ENCODE measurements at regions not wholly inside any gene's neighbourhood (a gene's known extent, or its start where the extent isn't known, plus 50 kb on each side); places are given as distances from the start of the nearest gene placed in this dataset.

DNA sequence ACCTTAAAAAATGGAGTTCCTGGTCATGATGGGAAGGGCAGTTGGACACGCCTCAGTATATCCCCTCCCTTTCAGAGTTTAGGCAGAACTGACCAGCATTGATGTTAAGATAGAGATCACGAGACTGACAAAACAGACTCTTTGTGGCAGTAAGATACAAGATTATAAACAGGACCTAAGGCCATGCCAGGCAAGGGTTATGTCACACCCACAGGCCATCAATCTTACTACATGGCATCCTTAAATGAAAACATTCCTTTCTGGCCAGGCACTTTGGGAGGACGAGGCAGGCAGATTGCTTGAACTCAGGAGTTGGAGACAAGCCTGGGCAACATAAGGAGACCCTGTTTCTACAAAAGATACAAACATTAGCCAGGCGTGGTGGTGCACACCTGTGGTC, 129.3 kb upstream of the MLN start:
- no peak overlapping the region for H3K27ac ChIP-seq (ENCODE audit: low read depth, low read length)
- peaks cover 5% of the 10 kb centered on the region for H3K9me3 ChIP-seq (ENCODE audit: control insufficient read depth, insufficient read depth, low read depth, low read length)
- H3K9ac ChIP-seq (ENCODE audit: low read length), result no peak overlapping the region
- peaks cover 17% of the 10 kb centered on the region for H3K4me1 ChIP-seq (ENCODE audit: control insufficient read depth, insufficient read depth, low read length)
- H3K4me3 ChIP-seq (ENCODE audit: low read depth, low read length), result no peak overlapping the region
- no peaks in the 10 kb centered on the region for H3K27me3 ChIP-seq (ENCODE audit: control insufficient read depth, insufficient read depth, low read length)
- H3K36me3 ChIP-seq (ENCODE audit: control insufficient read depth, insufficient read depth, low read length), result no peaks in the 10 kb centered on the region

DNA sequence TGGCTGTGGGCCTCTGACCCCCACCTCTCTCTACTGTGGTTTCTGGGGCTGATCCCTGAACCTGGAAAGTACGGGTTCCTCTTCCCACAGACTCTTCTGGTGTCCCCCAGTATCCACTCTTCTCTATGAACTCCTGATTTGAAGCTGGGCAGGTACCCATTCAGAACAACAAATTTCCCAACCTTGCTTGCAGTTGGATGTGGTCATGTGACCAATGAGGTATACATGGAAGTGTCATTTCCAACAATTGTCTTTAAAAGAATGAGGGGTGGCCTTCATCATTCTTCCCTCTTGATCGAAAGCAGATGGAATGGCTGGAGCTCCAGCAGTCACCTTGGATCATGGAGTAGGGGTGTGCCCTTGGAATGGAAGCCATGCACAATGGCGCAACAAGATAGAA, 128.0 kb upstream of the MLN start:
- no peak overlapping the region for H3K9ac ChIP-seq (ENCODE audit: low read length)
- no peak overlapping the region for H3K27ac ChIP-seq (ENCODE audit: low read depth, low read length)
- H3K36me3 ChIP-seq (ENCODE audit: control insufficient read depth, insufficient read depth, low read length), result no peaks in the 10 kb centered on the region
- no peak overlapping the region for H3K4me3 ChIP-seq (ENCODE audit: low read depth, low read length)
- peaks cover 8% of the 10 kb centered on the region for H3K9me3 ChIP-seq (ENCODE audit: control insufficient read depth, insufficient read depth, low read depth, low read length)
- H3K4me1 ChIP-seq (ENCODE audit: control insufficient read depth, insufficient read depth, low read length), result peaks cover 17% of the 10 kb centered on the region
- H3K27me3 ChIP-seq (ENCODE audit: control insufficient read depth, insufficient read depth, low read length), result no peaks in the 10 kb centered on the region

DNA sequence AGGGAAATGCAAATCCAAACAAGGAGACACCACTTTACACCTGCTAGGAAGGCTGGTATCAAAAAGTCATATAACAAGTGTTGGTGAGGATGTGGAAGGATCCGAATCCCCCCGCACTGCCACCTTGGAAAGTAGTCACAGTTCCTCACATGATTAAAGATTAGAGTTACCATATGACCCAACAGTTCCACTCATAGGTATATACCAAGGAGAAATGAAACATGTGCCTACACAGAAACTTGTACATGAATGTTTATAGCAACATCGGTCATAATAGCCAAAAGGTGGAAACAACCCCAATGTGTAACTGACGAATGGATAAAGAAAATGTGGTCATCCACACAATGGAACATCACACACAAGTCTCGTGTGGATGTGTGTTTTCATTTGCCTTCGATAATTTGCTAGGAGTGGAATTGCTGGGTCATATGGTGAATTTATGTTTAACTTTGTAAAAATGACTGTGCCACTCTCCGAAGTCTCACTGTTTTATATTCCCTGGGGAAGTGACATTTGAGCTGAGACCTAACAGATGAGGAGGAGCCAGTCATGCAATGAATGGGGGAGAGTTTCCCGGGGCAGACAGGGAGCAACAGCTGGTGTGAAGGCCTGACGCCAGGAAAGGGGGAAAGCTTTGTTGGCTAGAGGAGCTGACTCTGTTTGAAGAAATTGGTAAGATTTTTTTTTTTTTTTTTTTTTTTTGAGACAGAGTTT, 125.9 kb upstream of the MLN start:
- Histone ChIP-seq H3K27ac (ENCODE audit: low read depth, low read length) (no peak overlapping the region), H3K9ac (ENCODE audit: low read length) (no peak overlapping the region), H3K4me3 (ENCODE audit: low read depth, low read length) (no peak overlapping the region), H3K9me3 (ENCODE audit: control insufficient read depth, insufficient read depth, low read depth, low read length) (peaks cover 8% of the 10 kb centered on the region), H3K36me3 (ENCODE audit: control insufficient read depth, insufficient read depth, low read length) (no peaks in the 10 kb centered on the region), H3K27me3 (ENCODE audit: control insufficient read depth, insufficient read depth, low read length) (no peaks in the 10 kb centered on the region), H3K4me1 (ENCODE audit: control insufficient read depth, insufficient read depth, low read length) (peaks cover 6% of the 10 kb centered on the region; the same call in 1 of the 2 replicates)

DNA sequence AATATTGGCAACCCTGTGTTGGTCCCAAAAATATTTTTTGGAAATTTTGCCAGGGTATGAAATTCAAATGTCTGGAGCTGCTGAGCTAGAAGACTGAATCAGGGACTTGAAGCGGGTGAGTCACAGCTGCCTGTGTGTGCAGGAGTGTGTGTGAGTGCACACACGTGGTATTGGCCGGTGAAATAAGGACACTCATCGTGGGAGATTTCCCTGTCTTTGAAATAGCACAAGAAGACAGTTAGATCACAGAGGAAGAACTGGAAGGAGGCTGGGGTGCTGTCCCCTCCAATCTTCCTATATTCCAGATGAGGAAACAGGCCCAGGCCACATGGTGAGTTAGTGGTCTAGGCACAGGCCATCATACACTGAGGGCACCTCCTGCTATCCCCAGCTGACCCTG, 123.8 kb upstream of the MLN start:
- H3K27me3 ChIP-seq (ENCODE audit: control insufficient read depth, insufficient read depth, low read length), result no peaks in the 10 kb centered on the region
- H3K9me3 ChIP-seq (ENCODE audit: control insufficient read depth, insufficient read depth, low read depth, low read length), result peaks cover 8% of the 10 kb centered on the region
- H3K4me1 ChIP-seq (ENCODE audit: control insufficient read depth, insufficient read depth, low read length), result peaks cover 3% of the 10 kb centered on the region; the same call in 1 of the 2 replicates
- H3K9ac ChIP-seq (ENCODE audit: low read length), result no peak overlapping the region
- no peak overlapping the region for H3K27ac ChIP-seq (ENCODE audit: low read depth, low read length)
- H3K4me3 ChIP-seq (ENCODE audit: low read depth, low read length), result no peak overlapping the region
- H3K36me3 ChIP-seq (ENCODE audit: control insufficient read depth, insufficient read depth, low read length), result no peaks in the 10 kb centered on the region

DNA sequence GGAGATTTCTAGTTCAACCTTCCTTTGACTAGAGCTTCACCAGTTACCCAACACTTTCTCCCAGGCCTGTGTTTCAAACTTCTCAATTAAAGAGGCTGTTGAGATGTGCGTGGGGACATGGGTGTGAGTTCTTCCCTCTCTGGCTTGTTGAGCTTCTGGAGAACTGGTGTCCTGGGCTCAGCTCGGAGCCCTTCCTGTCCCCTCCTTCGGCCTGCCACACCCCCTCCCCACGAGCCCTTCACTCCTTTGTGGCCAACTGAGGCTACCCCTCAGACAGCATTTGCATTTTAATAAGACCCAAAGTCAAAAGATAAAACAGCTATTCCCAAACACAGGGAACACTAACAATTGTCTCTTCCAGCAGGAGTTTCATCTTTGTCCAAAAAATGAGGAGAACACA, 123.3 kb upstream of the MLN start:
- Histone ChIP-seq H3K4me3 (ENCODE audit: low read depth, low read length) (no peak overlapping the region), H3K4me1 (ENCODE audit: control insufficient read depth, insufficient read depth, low read length) (peaks cover 3% of the 10 kb centered on the region; the same call in 1 of the 2 replicates)

DNA sequence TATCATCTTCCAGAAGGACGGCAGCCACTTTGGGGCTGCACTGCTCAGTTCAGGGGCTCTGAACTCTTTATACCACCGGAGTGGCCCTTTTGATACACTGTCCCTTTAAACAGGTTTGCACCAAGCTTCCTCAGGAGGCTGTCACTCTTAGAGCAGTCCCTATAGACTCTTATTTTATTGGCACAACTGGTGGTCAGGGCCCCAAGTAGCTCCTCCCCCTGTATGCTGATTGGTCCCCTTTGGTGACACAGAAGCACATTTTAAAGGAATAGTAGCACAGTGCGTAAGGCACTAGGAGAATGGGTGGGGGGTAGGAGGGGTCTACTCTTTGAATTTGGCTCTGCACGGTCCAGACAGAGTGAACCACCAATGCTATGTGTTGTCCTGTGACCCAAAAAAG, 122.6 kb upstream of the MLN start:
- H3K27ac ChIP-seq (ENCODE audit: low read depth, low read length), result no peak overlapping the region
- H3K36me3 ChIP-seq (ENCODE audit: control insufficient read depth, insufficient read depth, low read length), result no peaks in the 10 kb centered on the region
- H3K9ac ChIP-seq (ENCODE audit: low read length), result no peak overlapping the region
- no peak overlapping the region for H3K4me3 ChIP-seq (ENCODE audit: low read depth, low read length)
- H3K27me3 ChIP-seq (ENCODE audit: control insufficient read depth, insufficient read depth, low read length), result no peaks in the 10 kb centered on the region
- peaks cover 8% of the 10 kb centered on the region for H3K9me3 ChIP-seq (ENCODE audit: control insufficient read depth, insufficient read depth, low read depth, low read length)
- H3K4me1 ChIP-seq (ENCODE audit: control insufficient read depth, insufficient read depth, low read length), result peaks cover 3% of the 10 kb centered on the region; the same call in 1 of the 2 replicates

More for the DNA sequence above, 123.3 kb upstream of the MLN start:
- Histone ChIP-seq H3K9me3 (ENCODE audit: control insufficient read depth, insufficient read depth, low read depth, low read length) (peaks cover 8% of the 10 kb centered on the region), H3K9ac (ENCODE audit: low read length) (no peak overlapping the region), H3K27me3 (ENCODE audit: control insufficient read depth, insufficient read depth, low read length) (no peaks in the 10 kb centered on the region), H3K36me3 (ENCODE audit: control insufficient read depth, insufficient read depth, low read length) (no peaks in the 10 kb centered on the region), H3K27ac (ENCODE audit: low read depth, low read length) (no peak overlapping the region)

DNA sequence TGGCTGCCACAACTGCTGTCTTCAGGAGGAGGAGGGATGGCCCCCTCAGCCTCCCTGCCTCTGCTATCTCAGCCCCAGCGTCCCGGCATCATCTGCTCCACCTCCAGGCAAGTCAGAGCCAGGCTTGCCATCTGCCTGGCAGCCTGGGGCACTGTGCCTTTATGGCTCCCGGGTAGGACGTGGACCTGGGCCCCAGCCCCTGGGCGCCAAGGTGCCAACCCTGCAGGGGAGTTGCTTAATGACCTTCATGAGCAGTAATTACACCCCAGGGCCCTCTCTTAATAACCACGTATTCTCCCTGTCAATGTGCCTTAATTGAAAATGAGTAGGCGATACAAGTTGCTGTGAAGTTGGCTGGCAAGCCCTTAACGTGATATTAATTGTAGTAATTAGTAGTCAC, 122.1 kb upstream of the MLN start:
- Histone ChIP-seq H3K27me3 (ENCODE audit: control insufficient read depth, insufficient read depth, low read length) (no peaks in the 10 kb centered on the region), H3K27ac (ENCODE audit: low read depth, low read length) (no peak overlapping the region), H3K36me3 (ENCODE audit: control insufficient read depth, insufficient read depth, low read length) (no peaks in the 10 kb centered on the region), H3K4me3 (ENCODE audit: low read depth, low read length) (no peak overlapping the region), H3K9me3 (ENCODE audit: control insufficient read depth, insufficient read depth, low read depth, low read length) (peaks cover 8% of the 10 kb centered on the region), H3K4me1 (ENCODE audit: control insufficient read depth, insufficient read depth, low read length) (peaks cover 3% of the 10 kb centered on the region; the same call in 1 of the 2 replicates), H3K9ac (ENCODE audit: low read length) (no peak overlapping the region)

DNA sequence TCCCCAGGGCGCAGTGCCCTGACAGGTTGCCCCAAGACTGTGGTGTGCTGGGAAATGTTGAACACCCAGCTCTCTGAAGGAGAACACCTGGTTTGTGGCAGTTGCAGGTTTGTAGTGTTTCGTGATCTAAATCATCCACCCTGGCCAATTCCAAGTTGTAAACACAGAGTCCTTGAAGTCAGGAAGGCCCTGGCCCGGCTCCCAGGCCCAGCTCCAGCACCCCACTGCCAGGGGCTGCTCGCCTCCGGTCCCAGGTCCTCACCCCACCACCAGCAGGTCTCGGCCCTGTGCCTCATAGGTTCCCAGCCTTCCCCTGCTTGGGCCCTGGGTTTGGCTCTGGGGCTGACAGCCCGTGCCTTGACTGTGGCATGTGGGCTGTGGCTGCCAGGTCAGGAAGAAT, 121.4 kb upstream of the MLN start:
- Histone ChIP-seq H3K27ac (ENCODE audit: low read depth, low read length) (no peak overlapping the region), H3K4me1 (ENCODE audit: control insufficient read depth, insufficient read depth, low read length) (peaks cover 3% of the 10 kb centered on the region; the same call in 1 of the 2 replicates), H3K9ac (ENCODE audit: low read length) (no peak overlapping the region), H3K9me3 (ENCODE audit: control insufficient read depth, insufficient read depth, low read depth, low read length) (peaks cover 8% of the 10 kb centered on the region), H3K4me3 (ENCODE audit: low read depth, low read length) (no peak overlapping the region), H3K27me3 (ENCODE audit: control insufficient read depth, insufficient read depth, low read length) (no peaks in the 10 kb centered on the region), H3K36me3 (ENCODE audit: control insufficient read depth, insufficient read depth, low read length) (no peaks in the 10 kb centered on the region)

DNA sequence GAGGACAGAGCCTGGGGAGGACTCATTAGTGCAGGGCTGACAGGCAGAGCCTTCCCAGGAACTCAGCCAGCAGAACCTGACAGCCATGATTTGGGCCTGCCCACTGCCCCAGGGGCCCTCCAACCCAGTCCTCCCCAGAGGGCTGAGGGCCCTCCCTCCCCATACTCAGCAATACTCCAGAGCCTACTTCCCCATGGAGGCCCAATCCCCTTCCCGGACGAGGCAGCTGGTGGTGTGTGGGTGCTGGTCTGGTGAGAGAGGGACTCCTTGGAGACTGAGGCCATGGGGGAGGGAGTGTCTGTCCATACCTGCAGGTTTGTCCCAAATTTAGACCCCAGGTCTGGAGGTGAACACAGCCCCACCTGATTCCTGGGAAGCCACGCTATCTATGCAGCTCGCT, 120.9 kb upstream of the MLN start:
- Histone ChIP-seq H3K4me3 (ENCODE audit: low read depth, low read length) (no peak overlapping the region), H3K9me3 (ENCODE audit: control insufficient read depth, insufficient read depth, low read depth, low read length) (peaks cover 8% of the 10 kb centered on the region), H3K4me1 (ENCODE audit: control insufficient read depth, insufficient read depth, low read length) (peaks cover 3% of the 10 kb centered on the region; the same call in 1 of the 2 replicates), H3K36me3 (ENCODE audit: control insufficient read depth, insufficient read depth, low read length) (no peaks in the 10 kb centered on the region), H3K27ac (ENCODE audit: low read depth, low read length) (no peak overlapping the region), H3K9ac (ENCODE audit: low read length) (no peak overlapping the region), H3K27me3 (ENCODE audit: control insufficient read depth, insufficient read depth, low read length) (no peaks in the 10 kb centered on the region)

DNA sequence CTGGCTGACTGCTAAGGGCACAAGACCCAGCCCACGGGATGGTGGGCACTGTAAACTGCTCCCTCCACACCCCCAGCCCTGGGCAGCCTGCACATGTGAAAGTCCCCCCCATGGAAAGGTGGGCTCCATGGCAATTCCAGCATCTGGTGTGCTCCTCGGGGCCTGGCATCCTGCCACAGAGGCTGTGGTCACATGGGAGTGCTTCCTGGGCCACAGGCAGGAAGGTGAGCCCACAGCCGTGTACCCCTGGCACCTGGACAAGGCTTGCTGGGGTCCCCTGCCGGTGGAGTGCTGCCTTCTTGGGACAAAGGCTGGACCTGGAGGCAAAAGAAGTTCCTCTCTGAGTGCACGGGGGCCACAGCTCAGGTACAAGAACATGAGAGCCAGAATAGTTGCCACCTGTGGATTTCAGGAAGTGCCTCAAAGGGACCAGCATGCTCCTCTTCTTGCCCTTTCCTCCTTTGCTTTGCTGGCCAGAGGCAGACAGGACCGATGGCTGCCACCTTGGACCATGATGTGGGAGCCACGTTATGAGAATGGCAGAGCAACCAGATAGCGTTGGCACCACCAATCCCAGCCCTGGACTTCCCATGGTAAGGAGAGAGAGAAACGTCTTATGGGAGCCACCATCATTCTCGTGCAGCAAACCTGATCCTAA, 120.2 kb upstream of the MLN start:
- peaks cover 3% of the 10 kb centered on the region; the same call in 1 of the 2 replicates for H3K4me1 ChIP-seq (ENCODE audit: control insufficient read depth, insufficient read depth, low read length)
- no peak overlapping the region for H3K9ac ChIP-seq (ENCODE audit: low read length)
- no peaks in the 10 kb centered on the region for H3K36me3 ChIP-seq (ENCODE audit: control insufficient read depth, insufficient read depth, low read length)
- no peak overlapping the region for H3K27ac ChIP-seq (ENCODE audit: low read depth, low read length)
- no peak overlapping the region for H3K4me3 ChIP-seq (ENCODE audit: low read depth, low read length)
- peaks cover 8% of the 10 kb centered on the region for H3K9me3 ChIP-seq (ENCODE audit: control insufficient read depth, insufficient read depth, low read depth, low read length)
- no peaks in the 10 kb centered on the region for H3K27me3 ChIP-seq (ENCODE audit: control insufficient read depth, insufficient read depth, low read length)

DNA sequence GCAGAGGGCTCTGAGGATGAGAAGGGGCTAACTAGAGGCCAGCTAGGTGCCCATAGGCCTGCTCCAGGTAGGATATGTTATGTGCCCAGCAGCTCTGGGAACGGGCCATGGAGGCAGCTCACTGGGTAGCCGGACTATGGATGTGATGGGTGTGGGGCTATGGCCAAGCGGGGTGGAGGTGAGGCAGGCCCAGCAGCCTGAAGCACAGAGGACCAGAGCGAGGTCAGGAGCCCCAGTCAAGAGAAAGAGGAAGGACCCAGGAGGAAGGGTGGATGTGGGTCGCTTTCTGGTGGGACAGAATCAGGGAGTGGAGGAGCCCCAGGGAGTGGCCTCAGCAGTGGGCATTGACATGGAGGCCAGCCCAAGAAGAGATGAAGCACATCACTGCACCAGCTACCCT, 117.9 kb upstream of the MLN start:
- H3K4me1 ChIP-seq (ENCODE audit: control insufficient read depth, insufficient read depth, low read length), result peaks cover 3% of the 10 kb centered on the region; the same call in 1 of the 2 replicates
- H3K36me3 ChIP-seq (ENCODE audit: control insufficient read depth, insufficient read depth, low read length), result no peaks in the 10 kb centered on the region
- H3K27me3 ChIP-seq (ENCODE audit: control insufficient read depth, insufficient read depth, low read length), result no peaks in the 10 kb centered on the region
- no peak overlapping the region for H3K4me3 ChIP-seq (ENCODE audit: low read depth, low read length)
- H3K9me3 ChIP-seq (ENCODE audit: control insufficient read depth, insufficient read depth, low read depth, low read length), result peaks cover 8% of the 10 kb centered on the region
- no peak overlapping the region for H3K27ac ChIP-seq (ENCODE audit: low read depth, low read length)
- H3K9ac ChIP-seq (ENCODE audit: low read length), result no peak overlapping the region

All from HUES6 (cell line).